Esophagus muscularis mucosa (tissue), 4 donors: ENCODE measurements at regions not wholly inside any gene's neighbourhood (a gene's known extent, or its start where the extent isn't known, plus 50 kb on each side); places are given as distances from the start of the nearest gene placed in this dataset.

ENCODE experiments used
- DNase-seq: peaks from one replicate; pipeline ENCODE4 v3.0.0-alpha.2; 2017; ENCODE audit errors: extremely low spot score
- H3K27ac ChIP-seq, 4 donors: fragments of 200-600 bp; sonication (generic); replicated peaks in 1 of 4; 1 replicate in 3 of 4; 2 replicates in 1 of 4; pipeline ENCODE4 v1.5.1; 2016 to 2019; ENCODE audit warnings: mild to moderate bottlenecking in 1 of 4
- H3K27me3 ChIP-seq, 4 donors: fragments of 200-600 bp; sonication (generic); one replicate each; pipeline versions ENCODE4 v1.5.1 to v1.6.0; 2016 to 2019
- H3K36me3 ChIP-seq, 4 donors: fragments of 200-600 bp; sonication (generic); one replicate each; pipeline ENCODE4 v1.5.1; 2016 to 2019
- H3K4me1 ChIP-seq, 4 donors: fragments of 200-600 bp; sonication (generic); one replicate each; pipeline ENCODE4 v1.5.1; 2016 to 2019
- H3K4me3 ChIP-seq, 4 donors: fragments of 200-600 bp; sonication (generic); 1 replicate in 2 of 4; 2 replicates in 2 of 4; pipeline ENCODE4 v1.5.1; 2016 to 2019; ENCODE audit warnings: mild to moderate bottlenecking in 4 of 4, moderate library complexity in 1 of 4
- H3K9me3 ChIP-seq, 4 donors: fragments of 200-600 bp; sonication (generic); 1 replicate in 3 of 4; 2 replicates in 1 of 4; pipeline ENCODE4 v1.5.1; 2016 to 2019
- CTCF ChIP-seq, 3 experiments: fragments of 200-600 bp in 2 of 3; fragments of 450-650 bp in 1 of 3; sonication (generic) in 2 of 3; IDR thresholded peaks; one replicate each; pipeline ENCODE4 v1.5.1; 2017 to 2019; ENCODE audit warnings: antibody characterized with exemption in 3 of 3, mild to moderate bottlenecking in 2 of 3, moderate library complexity in 1 of 3
- EP300 ChIP-seq: sonication (generic); formaldehyde crosslinking; IDR thresholded peaks from one replicate; pipeline ENCODE4 v1.6.1; 2017; ENCODE audit warnings: antibody characterized with exemption
- POLR2A ChIP-seq: fragments of 450-650 bp; IDR thresholded peaks from one replicate; pipeline ENCODE4 v1.6.1; 2017; ENCODE audit warnings: antibody characterized with exemption, moderate library complexity, mild to moderate bottlenecking, low read depth
- POLR2AphosphoS5 ChIP-seq, 2 donors: sonication (generic); formaldehyde crosslinking; IDR thresholded peaks; one replicate each; pipeline ENCODE4 v1.6.1; 2017; ENCODE audit warnings: antibody characterized with exemption in 2 of 2
- WGBS: methylation state at CpG from one replicate; pipeline ENCODE4 v1.1.5; 2018; 5-methylcytosine and 5-hydroxymethylcytosine counted together
- intact Hi-C: fragments of 100-400 bp; cut with DNase I; formaldehyde crosslinking; loops from one replicate; pipeline ENCODE4 v1.15.1; 2023

GRCh38 chr6:62445521-62445920, 159.5 kb upstream of the KHDRBS2 start:
- intact Hi-C loops: no loop called here
- no peak overlapping the region for H3K27ac ChIP-seq

DNA sequence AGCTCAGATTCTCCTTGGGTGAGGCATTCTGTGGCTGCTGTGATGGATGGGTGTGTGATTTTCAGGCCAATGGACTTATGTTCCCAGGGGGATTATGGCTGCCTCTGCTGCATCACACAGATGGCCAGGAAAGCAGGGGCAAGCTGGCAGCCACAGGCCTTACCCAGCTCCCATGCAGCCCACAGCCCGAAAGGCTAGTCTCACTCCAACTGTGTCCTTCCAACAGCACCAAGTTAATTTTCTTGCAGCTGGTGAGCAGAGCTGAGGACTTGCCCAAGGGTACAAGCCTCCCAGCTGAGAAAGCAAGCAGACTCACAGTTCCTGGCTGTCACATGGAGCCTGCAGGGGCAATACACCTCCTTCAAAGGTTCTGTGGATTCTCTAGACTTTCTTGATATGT, 155.2 kb upstream of the KHDRBS2 start:
- Histone ChIP-seq H3K9me3 (peaks cover 0 to 21% (median 18%) of the 10 kb centered on the region in 4 donors), H3K27me3 (no peaks in the 10 kb centered on the region), H3K27ac (no peak overlapping the region), H3K4me1 (no peaks in the 10 kb centered on the region), H3K36me3 (no peaks in the 10 kb centered on the region), H3K4me3 (no peak overlapping the region)
- no peak for DNase-seq
- intact Hi-C loops: no loop called here
- TF ChIP-seq POLR2AphosphoS5 (IDR thresholded peaks at IDR 0.05) (no peak), EP300 (no peak)
- WGBS: 67% methylated on average over 1 of the region's 1 CpG

More at GRCh38 chr6:62445521-62445920, 159.5 kb upstream of the KHDRBS2 start:
- Histone ChIP-seq H3K9me3 (peaks cover 0 to 3% (median 0%) of the 10 kb centered on the region in 4 donors), H3K4me3 (no peak overlapping the region), H3K36me3 (no peaks in the 10 kb centered on the region), H3K27me3 (no peaks in the 10 kb centered on the region), H3K4me1 (no peaks in the 10 kb centered on the region)
- WGBS: 99% methylated on average over 5 of the region's 9 CpGs
- DNase-seq: no peak
- TF ChIP-seq POLR2A: no peak
- TF ChIP-seq POLR2AphosphoS5 (IDR thresholded peaks at IDR 0.05): no peak
- TF ChIP-seq EP300: no peak
- no peak for TF ChIP-seq CTCF (IDR thresholded peaks at IDR 0.05)

DNA sequence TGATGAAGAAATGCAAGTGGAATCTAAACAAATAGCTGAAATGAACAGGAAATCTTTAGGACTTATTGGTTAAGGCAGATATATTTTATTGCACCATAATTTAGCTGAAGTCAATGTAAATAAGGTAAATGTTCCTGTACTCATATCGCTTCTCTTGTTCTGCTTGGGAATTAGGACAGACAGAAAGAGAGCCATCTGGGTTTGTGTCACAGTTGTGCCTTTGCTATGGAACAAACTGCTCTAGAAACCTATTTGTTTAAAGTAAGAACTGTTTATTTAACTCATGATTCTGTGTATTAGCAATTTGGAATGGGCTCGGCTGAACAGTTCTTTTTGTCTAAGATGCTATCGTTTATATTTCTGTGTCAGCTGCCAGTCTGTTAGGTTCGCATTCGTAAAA, 143.8 kb upstream of the KHDRBS2 start:
- H3K4me3 ChIP-seq: no peak overlapping the region
- no peaks in the 10 kb centered on the region for H3K9me3 ChIP-seq
- no peak for DNase-seq
- intact Hi-C loops: no loop called here
- WGBS: 70% methylated on average over 5 of the region's 5 CpGs
- TF ChIP-seq POLR2AphosphoS5 (IDR thresholded peaks at IDR 0.05) (no peak), EP300 (no peak), CTCF (IDR thresholded peaks at IDR 0.05) (no peak), POLR2A (no peak)
- H3K36me3 ChIP-seq: no peaks in the 10 kb centered on the region
- no peaks in the 10 kb centered on the region for H3K4me1 ChIP-seq
- H3K27ac ChIP-seq: no peak overlapping the region
- H3K27me3 ChIP-seq: no peaks in the 10 kb centered on the region

DNA sequence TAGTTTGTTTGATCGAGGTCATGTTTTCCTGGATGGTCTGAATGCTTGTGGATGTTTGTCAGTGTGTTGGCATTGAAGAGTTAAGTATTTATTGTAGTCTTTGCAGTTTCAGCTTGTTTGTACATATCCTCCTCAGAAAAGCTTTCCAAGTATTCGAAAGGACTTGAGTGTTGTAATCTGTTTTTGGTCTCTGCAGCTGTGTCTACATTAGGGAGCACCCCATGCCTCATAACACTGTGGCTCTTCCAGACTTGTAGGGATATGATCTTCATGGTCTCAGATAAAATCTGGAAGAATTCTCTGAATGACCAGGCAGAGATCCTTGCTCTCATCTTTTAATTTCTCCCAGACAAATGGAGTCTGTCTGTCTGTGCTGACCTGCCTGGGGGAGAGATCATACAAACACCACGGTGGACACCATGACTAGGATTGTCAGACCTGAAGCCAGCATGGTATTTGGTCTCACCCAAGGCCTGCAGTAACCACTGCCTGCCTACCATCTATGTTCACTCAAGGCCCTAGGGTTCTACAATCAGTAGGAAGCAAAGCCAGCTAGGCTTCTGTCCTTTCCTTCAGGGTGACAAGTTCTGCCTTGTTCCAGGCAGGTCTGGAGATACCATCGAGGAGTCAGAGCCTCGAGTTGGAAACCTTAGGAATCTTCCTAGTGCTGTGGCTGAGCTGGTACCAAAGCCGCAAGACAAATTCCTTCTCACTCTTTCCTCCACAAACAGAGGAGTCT, 114.7 kb upstream of the KHDRBS2 start:
- Histone ChIP-seq H3K4me3 (no peak overlapping the region), H3K4me1 (no peaks in the 10 kb centered on the region), H3K9me3 (no peaks in the 10 kb centered on the region), H3K27ac (no peak overlapping the region), H3K36me3 (no peaks in the 10 kb centered on the region), H3K27me3 (no peaks in the 10 kb centered on the region)
- intact Hi-C loops: no loop called here
- 72% methylated on average over 6 of the region's 6 CpGs for WGBS
- no peak for TF ChIP-seq EP300
- TF ChIP-seq POLR2AphosphoS5 (IDR thresholded peaks at IDR 0.05): no peak
- no peak for TF ChIP-seq POLR2A
- no peak for TF ChIP-seq CTCF (IDR thresholded peaks at IDR 0.05)
- no peak for DNase-seq

DNA sequence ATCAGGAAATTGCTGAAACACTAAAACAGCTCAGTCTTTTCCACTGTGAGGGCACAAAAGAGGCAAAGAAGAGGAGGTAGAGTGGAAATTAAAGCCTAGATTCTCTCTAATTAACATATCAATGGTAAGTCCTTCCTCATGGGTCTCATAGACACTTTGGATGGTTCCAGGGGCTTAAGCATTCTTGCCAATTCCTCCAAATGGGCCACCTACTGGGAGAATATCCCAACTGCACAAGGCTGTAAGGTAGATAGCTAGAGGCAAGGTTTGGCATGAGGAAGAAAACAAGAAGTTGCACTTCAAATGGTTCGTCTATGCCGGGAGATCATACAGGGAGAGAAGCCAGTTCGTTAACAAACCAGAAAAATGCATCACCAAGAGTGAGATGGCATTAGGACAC, 107.6 kb upstream of the KHDRBS2 start:
- Histone ChIP-seq H3K27me3 (no peaks in the 10 kb centered on the region), H3K4me1 (no peaks in the 10 kb centered on the region), H3K36me3 (no peaks in the 10 kb centered on the region), H3K27ac (no peak overlapping the region), H3K9me3 (no peaks in the 10 kb centered on the region), H3K4me3 (no peak overlapping the region)
- no peak for DNase-seq
- 71% methylated on average over 3 of the region's 3 CpGs for WGBS
- intact Hi-C loops: no loop called here
- TF ChIP-seq POLR2AphosphoS5 (IDR thresholded peaks at IDR 0.05): no peak
- no peak for TF ChIP-seq POLR2A

DNA sequence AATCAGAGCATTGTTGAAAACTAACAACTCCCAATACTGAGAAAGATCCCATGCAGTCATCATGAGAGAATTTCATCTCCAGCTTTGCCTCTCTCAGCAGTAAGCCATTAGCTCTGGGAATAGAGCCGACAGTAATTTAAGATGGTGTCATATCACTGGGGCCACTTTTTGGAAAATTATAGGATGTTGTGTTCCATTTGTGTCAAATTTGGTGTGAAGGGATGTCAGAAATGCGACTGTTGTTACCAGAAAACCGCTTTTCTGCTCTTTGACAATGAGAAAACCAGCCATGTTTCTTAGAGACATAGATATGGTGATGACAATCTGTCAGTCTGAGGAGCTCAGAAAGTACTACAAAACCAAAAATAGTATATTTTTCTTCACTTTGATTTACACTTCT, 106.3 kb upstream of the KHDRBS2 start:
- H3K27me3 ChIP-seq: no peaks in the 10 kb centered on the region
- no peaks in the 10 kb centered on the region for H3K36me3 ChIP-seq
- intact Hi-C loops: no loop called here
- no peak overlapping the region for H3K27ac ChIP-seq
- TF ChIP-seq CTCF (IDR thresholded peaks at IDR 0.05) (no peak), EP300 (no peak), POLR2A (no peak), POLR2AphosphoS5 (IDR thresholded peaks at IDR 0.05) (no peak)
- H3K9me3 ChIP-seq: no peaks in the 10 kb centered on the region
- 81% methylated on average over 3 of the region's 3 CpGs for WGBS
- H3K4me1 ChIP-seq: no peaks in the 10 kb centered on the region
- DNase-seq: no peak
- H3K4me3 ChIP-seq: no peak overlapping the region
